ENCODE measurements at regions not wholly inside any gene's neighbourhood (a gene's known extent, or its start where the extent isn't known, plus 50 kb on each side); places are given as distances from the start of the nearest gene placed in this dataset.

DNA sequence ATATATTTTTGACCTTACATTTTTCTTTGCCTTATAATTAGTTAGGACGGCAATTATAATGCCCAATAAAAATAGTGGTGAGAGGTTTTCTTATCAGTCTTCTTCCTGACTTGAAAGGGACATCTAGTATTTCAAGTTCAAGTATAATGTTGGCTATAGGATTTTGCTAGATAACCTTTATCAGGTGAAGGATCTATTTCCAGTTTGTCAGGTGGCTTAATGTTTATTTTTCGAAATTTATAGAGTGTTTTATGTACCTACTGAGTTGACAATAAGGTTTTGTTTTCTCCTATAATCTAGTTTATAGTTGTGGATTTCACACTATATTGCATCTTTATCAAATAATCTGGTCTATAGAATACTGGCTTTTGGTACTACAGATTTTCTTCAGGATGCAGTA lies 351.8 kb upstream of the FGF13 start:
- FAIRE-seq (no peak), DNase-seq (ENCODE audit: insufficient read length, low spot score) (no peak)
- no peak for TF ChIP-seq CTCF (IDR thresholded peaks at IDR 0.05; ENCODE audit: insufficient read depth, missing control alignments)

- FAIRE-seq, result no peak
- TF ChIP-seq CTCF (IDR thresholded peaks at IDR 0.05; ENCODE audit: insufficient read depth, missing control alignments), result no peak
Measured at GRCh38 chrX:139058831-139059495, 347.4 kb upstream of the FGF13 start.

GRCh38 chrX:139052461-139052860 lies 340.9 kb upstream of the FGF13 start:
- DNase-seq (ENCODE audit: insufficient read length, low spot score) (no peak), FAIRE-seq (no peak)
- no peak for TF ChIP-seq CTCF (IDR thresholded peaks at IDR 0.05; ENCODE audit: insufficient read depth, missing control alignments)

More at GRCh38 chrX:139058831-139059495, 347.4 kb upstream of the FGF13 start:
- DNase-seq (ENCODE audit: insufficient read length, low spot score), result no peak

DNA sequence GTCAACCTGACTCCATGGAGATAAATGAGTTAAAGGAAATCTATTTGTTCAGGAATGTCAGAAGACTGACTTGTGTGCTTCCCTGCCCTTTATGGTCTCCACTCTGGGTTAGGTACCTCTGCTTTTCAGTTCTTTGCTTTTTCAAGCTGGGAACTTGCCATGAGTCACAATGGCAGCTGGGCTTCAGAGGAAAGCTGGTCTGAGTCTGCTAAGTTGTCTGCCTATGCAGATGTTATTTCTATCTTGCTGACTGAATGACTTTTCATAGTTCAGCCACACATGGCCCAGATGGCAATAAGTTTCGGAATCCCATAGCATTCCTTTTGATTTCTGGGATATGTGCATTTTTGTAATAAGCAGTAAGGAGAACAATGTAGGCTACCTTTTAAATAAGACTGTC lies 337.9 kb upstream of the FGF13 start:
- no peak for TF ChIP-seq CTCF (IDR thresholded peaks at IDR 0.05; ENCODE audit: insufficient read depth, missing control alignments)
- FAIRE-seq, result no peak
- no peak for DNase-seq (ENCODE audit: insufficient read length, low spot score)

DNA sequence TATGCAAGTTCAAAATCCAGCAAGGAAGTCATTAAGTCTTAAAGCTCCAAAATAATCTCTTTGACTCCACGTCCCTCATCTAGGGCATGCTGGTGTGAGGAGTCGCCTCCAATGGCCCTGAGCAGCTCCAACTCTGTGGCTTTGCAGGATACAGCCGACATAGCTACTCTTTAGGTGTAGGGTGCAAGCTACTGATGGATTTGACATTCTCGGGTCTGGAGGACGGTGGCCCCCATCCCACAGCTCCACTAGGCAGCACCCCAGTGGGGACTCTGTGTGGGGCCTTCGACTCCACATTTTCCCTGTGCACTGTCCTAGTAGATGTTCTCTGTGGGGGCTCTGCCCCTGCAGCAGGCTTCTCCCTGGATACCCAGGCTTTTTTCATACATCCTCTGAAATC lies 333.2 kb upstream of the FGF13 start:
- no peak for DNase-seq (ENCODE audit: insufficient read length, low spot score)
- no peak for TF ChIP-seq CTCF (IDR thresholded peaks at IDR 0.05; ENCODE audit: insufficient read depth, missing control alignments)
- FAIRE-seq, result no peak

- DNase-seq (ENCODE audit: insufficient read length, low spot score), result no peak
- TF ChIP-seq CTCF (IDR thresholded peaks at IDR 0.05; ENCODE audit: insufficient read depth, missing control alignments), result no peak
- FAIRE-seq, result no peak
Measured at GRCh38 chrX:139039041-139039440, 327.5 kb upstream of the FGF13 start.

- DNase-seq (ENCODE audit: insufficient read length, low spot score), result no peak
- no peak for FAIRE-seq
- no peak for TF ChIP-seq CTCF (IDR thresholded peaks at IDR 0.05; ENCODE audit: insufficient read depth, missing control alignments)
Measured at GRCh38 chrX:139026811-139027210, 315.3 kb upstream of the FGF13 start.

All from D721Med (cell line).